GM12892 (cell line): ENCODE measurements at regions not wholly inside any gene's neighbourhood (a gene's known extent, or its start where the extent isn't known, plus 50 kb on each side); places are given as distances from the start of the nearest gene placed in this dataset.

Source experiments
- DNase-seq: peaks from one replicate; pipeline ENCODE4 v3.0.0; 2011; ENCODE audit not compliant: insufficient read length
- FAIRE-seq: peaks from 2 replicates; lab custom pipeline; 2011; peaks lifted over from hg19 to GRCh38; lab: Jason Lieb, UNC
- POLR2A ChIP-seq: IDR thresholded peaks from 2 replicates; pipeline ENCODE4 v1.6.1; 2011; ENCODE audit warnings: low read depth, low read length, control low read depth
- POLR2AphosphoS5 ChIP-seq: IDR thresholded peaks from 2 replicates; pipeline ENCODE4 v1.6.1; 2011; ENCODE audit warnings: low read depth, low read length, control low read depth
- TAF1 ChIP-seq: IDR thresholded peaks from 2 replicates; pipeline ENCODE4 v1.6.1; 2011; ENCODE audit warnings: low read depth, mild to moderate bottlenecking, control low read depth, low read length, borderline replicate concordance

GRCh38 chr11:116465056-116465455, 307.7 kb downstream of the BUD13 start:
- TF ChIP-seq POLR2A (no peak), TAF1 (no peak), POLR2AphosphoS5 (no peak)
- FAIRE-seq (no peak), DNase-seq (no peak)

- DNase-seq, result no peak
- FAIRE-seq, result no peak
- TF ChIP-seq TAF1, result no peak
- no peak for TF ChIP-seq POLR2A
- no peak for TF ChIP-seq POLR2AphosphoS5
Measured at GRCh38 chr11:116461789-116462188, 311.0 kb downstream of the BUD13 start.

GRCh38 chr11:116460156-116460920, 312.4 kb downstream of the BUD13 start:
- FAIRE-seq, result no peak
- DNase-seq, result no peak
- no peak for TF ChIP-seq POLR2A
- no peak for TF ChIP-seq TAF1
- no peak for TF ChIP-seq POLR2AphosphoS5

GRCh38 chr11:116459185-116460045, 313.4 kb downstream of the BUD13 start:
- no peak for DNase-seq
- no peak for TF ChIP-seq POLR2AphosphoS5
- TF ChIP-seq POLR2A, result no peak
- TF ChIP-seq TAF1, result no peak
- FAIRE-seq, result peak; percentile 17

GRCh38 chr11:116458546-116458945, 314.2 kb downstream of the BUD13 start:
- FAIRE-seq, result no peak

GRCh38 chr11:116457336-116458007, 315.3 kb downstream of the BUD13 start:
- TF ChIP-seq POLR2AphosphoS5, result no peak
- TF ChIP-seq POLR2A, result no peak
- no peak for TF ChIP-seq TAF1
- FAIRE-seq (no peak), DNase-seq (no peak)

More at GRCh38 chr11:116458546-116458945, 314.2 kb downstream of the BUD13 start:
- TF ChIP-seq POLR2AphosphoS5 (no peak), POLR2A (no peak), TAF1 (no peak)
- DNase-seq, result no peak

GRCh38 chr11:116454951-116455350, 317.8 kb downstream of the BUD13 start:
- no peak for TF ChIP-seq POLR2AphosphoS5
- no peak for TF ChIP-seq TAF1
- no peak for TF ChIP-seq POLR2A
- DNase-seq (no peak), FAIRE-seq (no peak)

GRCh38 chr11:116454020-116454645, 318.7 kb downstream of the BUD13 start:
- DNase-seq (no peak), FAIRE-seq (peak; percentile 88)
- TF ChIP-seq POLR2AphosphoS5 (no peak), TAF1 (no peak), POLR2A (no peak)

- DNase-seq, result no peak
- TF ChIP-seq POLR2AphosphoS5 (no peak), POLR2A (no peak), TAF1 (no peak)
- FAIRE-seq, result no peak
Measured at GRCh38 chr11:116452461-116452860, 320.3 kb downstream of the BUD13 start.

GRCh38 chr11:116449522-116449921, 323.3 kb downstream of the BUD13 start:
- FAIRE-seq (no peak), DNase-seq (no peak)
- TF ChIP-seq POLR2A, result no peak
- no peak for TF ChIP-seq TAF1
- TF ChIP-seq POLR2AphosphoS5, result no peak
